CD4-positive, alpha-beta memory T cell (primary cell): ENCODE measurements at regions not wholly inside any gene's neighbourhood (a gene's known extent, or its start where the extent isn't known, plus 50 kb on each side); places are given as distances from the start of the nearest gene placed in this dataset.
"Not testable (repeated sequence)": the region's sequence is repeated elsewhere in the genome, so short reads cannot be mapped to it uniquely, and the experiment has no call there.

Experiments
- CTCF ChIA-PET: fragments of 350-600 bp; sonication (Branson Sonifier 250); formaldehyde crosslinking; loops from one replicate; lab custom pipeline; 2021; ENCODE audit warnings: inconsistent platforms; ENCODE audit not compliant: partially characterized antibody; lab: Charles Lee
- POLR2A ChIA-PET: fragments of 350-600 bp; sonication (Branson Sonifier 250); formaldehyde crosslinking; loops from one replicate; lab custom pipeline; 2021; ENCODE audit not compliant: partially characterized antibody; lab: Charles Lee
- DNase-seq, 5 donors: peaks; one replicate each; pipeline versions ENCODE4 v3.0.0 to v3.0.0-alpha.2; 2020 to 2022; ENCODE audit warnings: mixed read lengths in 1 of 5
- H3K27ac ChIP-seq: one replicate; pipeline ENCODE4 v1.7.0; 2013; ENCODE audit warnings: low read depth, low read length
- H3K27me3 ChIP-seq: 2 replicates; pipeline ENCODE4 v1.7.0; 2013; ENCODE audit warnings: mild to moderate bottlenecking, low read length, moderate library complexity; ENCODE audit not compliant: insufficient read depth
- H3K36me3 ChIP-seq: 2 replicates; pipeline ENCODE4 v1.7.0; 2013; ENCODE audit warnings: mild to moderate bottlenecking, low read length, moderate library complexity; ENCODE audit not compliant: insufficient read depth
- H3K4me1 ChIP-seq: 2 replicates; pipeline ENCODE4 v1.7.0; 2013; ENCODE audit warnings: mild to moderate bottlenecking, low read length, moderate library complexity; ENCODE audit not compliant: insufficient read depth
- H3K4me3 ChIP-seq, 2 donors: one replicate each; pipeline ENCODE4 v1.7.0; 2013; ENCODE audit warnings: low read length in 2 of 2, mild to moderate bottlenecking in 1 of 2
- H3K9me3 ChIP-seq, 2 donors: one replicate each; pipeline ENCODE4 v1.7.0; 2013; ENCODE audit warnings: low read length in 2 of 2, control low read depth in 1 of 2; ENCODE audit not compliant: control insufficient read depth in 1 of 2
- H3K27ac Mint-ChIP-seq, 7 donors: one replicate each; pipeline ENCODE4 v1.8.0; 2020 to 2021; ENCODE audit warnings: mixed read lengths in 7 of 7, mild to moderate bottlenecking in 6 of 7, inconsistent platforms in 3 of 7, moderate library complexity in 3 of 7
- H3K27me3 Mint-ChIP-seq, 2 donors: one replicate each; pipeline ENCODE4 v1.8.0; 2020 to 2021; ENCODE audit warnings: mixed read lengths in 2 of 2
- H3K36me3 Mint-ChIP-seq, 2 donors: one replicate each; pipeline ENCODE4 v1.8.0; 2020 to 2021; ENCODE audit warnings: mixed read lengths in 2 of 2, inconsistent platforms in 1 of 2, mild to moderate bottlenecking in 1 of 2
- H3K4me1 Mint-ChIP-seq, 4 donors: one replicate each; pipeline ENCODE4 v1.8.0; 2020 to 2021; ENCODE audit warnings: mixed read lengths in 4 of 4, mild to moderate bottlenecking in 1 of 4
- H3K4me3 Mint-ChIP-seq, 8 donors: one replicate each; pipeline ENCODE4 v1.8.0; 2020 to 2021; ENCODE audit warnings: mixed read lengths in 8 of 8, mild to moderate bottlenecking in 7 of 8, moderate library complexity in 6 of 8, inconsistent platforms in 3 of 8
- H3K9me3 Mint-ChIP-seq, 8 donors: one replicate each; pipeline ENCODE4 v1.8.0; 2020 to 2021; ENCODE audit warnings: mixed read lengths in 8 of 8, mild to moderate bottlenecking in 5 of 8, inconsistent platforms in 3 of 8, moderate library complexity in 1 of 8
- intact Hi-C: fragments of 100-400 bp; cut with micrococcal nuclease; formaldehyde crosslinking; loops from one replicate; pipeline ENCODE4 v1.15.1; 2023

- ChIA-PET CTCF (no interaction called here), POLR2A (no interaction called here)
- DNase-seq: no peak
- Histone ChIP-seq H3K36me3 (no peaks in the 10 kb centered on the region), H3K4me1 (no peaks in the 10 kb centered on the region), H3K27ac (no peak overlapping the region), H3K27me3 (no peaks in the 10 kb centered on the region), H3K9me3 (no peaks in the 10 kb centered on the region), H3K4me3 (no peak overlapping the region)
- H3K9me3 Mint-ChIP-seq: peaks cover 0 to 7% (median 0%) of the 10 kb centered on the region in 8 donors
- peaks cover 2 to 4% of the 10 kb centered on the region in 2 donors for H3K27me3 Mint-ChIP-seq
- no peaks in the 10 kb centered on the region for H3K36me3 Mint-ChIP-seq
- H3K27ac Mint-ChIP-seq: no peak overlapping the region
- H3K4me1 Mint-ChIP-seq: peaks cover 0 to 6% (median under 1%) of the 10 kb centered on the region in 4 donors
- intact Hi-C loops: no loop called here
- no peak overlapping the region for H3K4me3 Mint-ChIP-seq
Measured at GRCh38 chr6:155630085-155630484, 174.4 kb upstream of the NOX3 start.

GRCh38 chr6:155629652-155630051, 174.0 kb upstream of the NOX3 start:
- no peaks in the 10 kb centered on the region for H3K9me3 ChIP-seq
- DNase-seq: no peak
- Mint-ChIP-seq H3K9me3 (peaks cover 0 to 7% (median 0%) of the 10 kb centered on the region in 8 donors), H3K27ac (no peak overlapping the region), H3K27me3 (peaks cover 2 to 4% of the 10 kb centered on the region in 2 donors), H3K4me3 (no peak overlapping the region), H3K36me3 (no peaks in the 10 kb centered on the region), H3K4me1 (peaks cover 0 to 6% (median under 1%) of the 10 kb centered on the region in 4 donors)
- H3K27ac ChIP-seq: no peak overlapping the region
- intact Hi-C loops: no loop called here
- H3K4me3 ChIP-seq: no peak overlapping the region
- H3K36me3 ChIP-seq: no peaks in the 10 kb centered on the region
- H3K4me1 ChIP-seq: no peaks in the 10 kb centered on the region
- no peaks in the 10 kb centered on the region for H3K27me3 ChIP-seq
- POLR2A ChIA-PET: no interaction called here
- CTCF ChIA-PET: no interaction called here

- H3K36me3 Mint-ChIP-seq: no peaks in the 10 kb centered on the region
- Histone ChIP-seq H3K4me1 (no peaks in the 10 kb centered on the region), H3K9me3 (no peaks in the 10 kb centered on the region), H3K27me3 (no peaks in the 10 kb centered on the region), H3K4me3 (no peak overlapping the region), H3K27ac (no peak overlapping the region), H3K36me3 (no peaks in the 10 kb centered on the region)
- intact Hi-C loops: no loop called here
- no peak overlapping the region for H3K4me3 Mint-ChIP-seq
- ChIA-PET POLR2A (no interaction called here), CTCF (no interaction called here)
- peak overlapping the region in 1 of 7 donors; percentile 48 for H3K27ac Mint-ChIP-seq
- H3K27me3 Mint-ChIP-seq: peaks cover 2 to 4% of the 10 kb centered on the region in 2 donors
- peaks cover 0 to 6% (median under 1%) of the 10 kb centered on the region in 4 donors for H3K4me1 Mint-ChIP-seq
- DNase-seq: no peak
- peaks cover 0 to 7% (median 0%) of the 10 kb centered on the region in 8 donors for H3K9me3 Mint-ChIP-seq
Measured at GRCh38 chr6:155628306-155628705, 172.7 kb upstream of the NOX3 start.

- H3K36me3 Mint-ChIP-seq, H3K27ac Mint-ChIP-seq, CTCF ChIA-PET, DNase-seq, POLR2A ChIA-PET, H3K36me3 ChIP-seq, H3K9me3 ChIP-seq, intact Hi-C loops, H3K27me3 Mint-ChIP-seq, H3K4me3 ChIP-seq, H3K4me1 Mint-ChIP-seq, H3K27ac ChIP-seq, H3K9me3 Mint-ChIP-seq, H3K27me3 ChIP-seq, H3K4me1 ChIP-seq: not testable (repeated sequence)
- peak overlapping the region in 3 of 8 donors; percentile 2 to 59 (median 41) for H3K4me3 Mint-ChIP-seq
Measured at GRCh38 chr6:155627722-155628212, 172.1 kb upstream of the NOX3 start.

GRCh38 chr6:155623450-155624178, 168.0 kb upstream of the NOX3 start:
- Mint-ChIP-seq H3K9me3 (no peaks in the 10 kb centered on the region), H3K4me3 (no peak overlapping the region), H3K4me1 (peaks cover 0 to 4% (median 0%) of the 10 kb centered on the region in 4 donors), H3K27ac (no peak overlapping the region), H3K36me3 (no peaks in the 10 kb centered on the region), H3K27me3 (peaks cover 0 to 2% of the 10 kb centered on the region in 2 donors)
- CTCF ChIA-PET: no interaction called here
- H3K27ac ChIP-seq: no peak overlapping the region
- no peaks in the 10 kb centered on the region for H3K4me1 ChIP-seq
- POLR2A ChIA-PET: no interaction called here
- H3K4me3 ChIP-seq: no peak overlapping the region
- H3K27me3 ChIP-seq: no peaks in the 10 kb centered on the region
- H3K36me3 ChIP-seq: no peaks in the 10 kb centered on the region
- intact Hi-C loops: no loop called here
- H3K9me3 ChIP-seq: no peaks in the 10 kb centered on the region
- DNase-seq: no peak

- CTCF ChIA-PET: no interaction called here
Measured at GRCh38 chr6:155614606-155615005, 159.0 kb upstream of the NOX3 start.

GRCh38 chr6:155611742-155612141, 156.1 kb upstream of the NOX3 start:
- Histone ChIP-seq H3K4me3 (no peak overlapping the region), H3K27me3 (no peaks in the 10 kb centered on the region), H3K9me3 (no peaks in the 10 kb centered on the region), H3K27ac (no peak overlapping the region), H3K36me3 (no peaks in the 10 kb centered on the region), H3K4me1 (no peaks in the 10 kb centered on the region)
- no peaks in the 10 kb centered on the region for H3K36me3 Mint-ChIP-seq
- intact Hi-C loops: no loop called here
- H3K4me1 Mint-ChIP-seq: no peaks in the 10 kb centered on the region
- H3K4me3 Mint-ChIP-seq: no peak overlapping the region
- H3K27ac Mint-ChIP-seq: no peak overlapping the region
- POLR2A ChIA-PET: no interaction called here
- CTCF ChIA-PET: no interaction called here
- DNase-seq: no peak
- no peaks in the 10 kb centered on the region for H3K27me3 Mint-ChIP-seq
- H3K9me3 Mint-ChIP-seq: peaks cover 0 to 47% (median 13%) of the 10 kb centered on the region in 8 donors

More at GRCh38 chr6:155614606-155615005, 159.0 kb upstream of the NOX3 start:
- Mint-ChIP-seq H3K9me3 (peaks cover 0 to 47% (median 13%) of the 10 kb centered on the region in 8 donors), H3K4me3 (no peak overlapping the region), H3K36me3 (no peaks in the 10 kb centered on the region), H3K27me3 (no peaks in the 10 kb centered on the region), H3K27ac (no peak overlapping the region), H3K4me1 (no peaks in the 10 kb centered on the region)
- H3K4me3 ChIP-seq: no peak overlapping the region
- no peaks in the 10 kb centered on the region for H3K9me3 ChIP-seq
- H3K27ac ChIP-seq: no peak overlapping the region
- H3K4me1 ChIP-seq: no peaks in the 10 kb centered on the region
- intact Hi-C loops: no loop called here
- POLR2A ChIA-PET: no interaction called here
- no peaks in the 10 kb centered on the region for H3K27me3 ChIP-seq
- no peaks in the 10 kb centered on the region for H3K36me3 ChIP-seq
- DNase-seq: no peak
